Erythroblast (primary cell): ENCODE measurements at regions not wholly inside any gene's neighbourhood (a gene's known extent, or its start where the extent isn't known, plus 50 kb on each side); places are given as distances from the start of the nearest gene placed in this dataset.

Source experiments
- GATA1 ChIP-seq: IDR thresholded peaks from 2 replicates; pipeline ENCODE4 v1.6.1; 2011; ENCODE audit warnings: low read depth, mild to moderate bottlenecking, control low read depth, low read length, moderate library complexity
- POLR2A ChIP-seq: IDR thresholded peaks from 2 replicates; pipeline ENCODE4 v1.6.1; 2011; ENCODE audit warnings: mild to moderate bottlenecking, low read length

DNA sequence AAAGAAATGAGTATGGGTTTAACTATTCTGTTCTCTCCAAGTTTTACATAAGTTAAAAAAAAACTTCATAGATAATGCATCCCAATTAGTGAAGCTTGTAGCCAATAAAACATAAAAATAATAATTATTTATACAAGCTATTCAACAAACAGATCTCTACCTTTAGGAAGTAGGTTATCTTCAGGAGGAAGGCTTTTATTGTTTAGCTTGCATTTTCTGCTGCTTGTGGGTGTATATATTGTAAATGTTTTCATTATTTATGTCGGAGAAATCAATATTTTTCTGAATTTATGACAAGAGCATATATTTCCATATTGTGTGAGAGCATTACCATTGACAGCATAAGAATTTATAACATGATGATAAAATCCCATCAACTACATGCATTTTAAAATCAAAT lies 208.3 kb downstream of the TRAM1L1 start:
- TF ChIP-seq POLR2A (no peak), GATA1 (no peak)
